Hepatocyte (in vitro differentiated cells): ENCODE measurements at regions not wholly inside any gene's neighbourhood (a gene's known extent, or its start where the extent isn't known, plus 50 kb on each side); places are given as distances from the start of the nearest gene placed in this dataset.

Experiments used
- DNase-seq: peaks from one replicate; pipeline ENCODE4 v3.0.0-alpha.2; 2016; ENCODE audit warnings: low spot score
- H2AFZ ChIP-seq: fragments of 200-600 bp; sonication (generic); 2 replicates; pipeline ENCODE4 v1.6.0; 2016; ENCODE audit warnings: antibody characterized with exemption, mild to moderate bottlenecking
- H3K27ac ChIP-seq: fragments of 200-600 bp; sonication (generic); 2 replicates; pipeline ENCODE4 v1.5.1; 2016; ENCODE audit warnings: mild to moderate bottlenecking
- H3K27me3 ChIP-seq: fragments of 200-600 bp; sonication (generic); 2 replicates; pipeline ENCODE4 v1.6.1; 2016
- H3K36me3 ChIP-seq: fragments of 200-600 bp; sonication (generic); replicated peaks from 2 replicates; pipeline ENCODE4 v1.5.1; 2016; ENCODE audit warnings: low read depth; ENCODE audit not compliant: insufficient read depth
- H3K4me1 ChIP-seq: fragments of 200-600 bp; sonication (generic); 2 replicates; pipeline ENCODE4 v1.5.1; 2016; ENCODE audit warnings: mild to moderate bottlenecking, moderate library complexity; ENCODE audit not compliant: insufficient read depth
- H3K4me2 ChIP-seq: fragments of 200-600 bp; sonication (generic); 2 replicates; pipeline ENCODE4 v1.6.0; 2016
- H3K4me3 ChIP-seq: fragments of 200-600 bp; sonication (generic); 2 replicates; pipeline ENCODE4 v1.5.1; 2016; ENCODE audit warnings: mild to moderate bottlenecking
- H3K79me2 ChIP-seq: fragments of 200-600 bp; sonication (generic); 2 replicates; pipeline ENCODE4 v1.6.0; 2017; ENCODE audit warnings: mild to moderate bottlenecking
- H3K9me2 ChIP-seq: fragments of 200-600 bp; sonication (generic); replicated peaks from 2 replicates; pipeline ENCODE4 v1.6.0; 2017; ENCODE audit warnings: mild to moderate bottlenecking; ENCODE audit not compliant: insufficient read depth
- H3K9me3 ChIP-seq: fragments of 200-600 bp; sonication (generic); 2 replicates; pipeline ENCODE4 v1.5.1; 2016; ENCODE audit warnings: low read depth, mild to moderate bottlenecking
- H4K20me1 ChIP-seq: fragments of 200-600 bp; sonication (generic); 2 replicates; pipeline ENCODE4 v1.6.0; 2016; ENCODE audit warnings: mild to moderate bottlenecking; ENCODE audit not compliant: insufficient read depth, poor library complexity, severe bottlenecking
- CTCF ChIP-seq: fragments of 200-600 bp; sonication (generic); IDR thresholded peaks from 2 replicates; pipeline ENCODE4 v1.5.1; 2016; ENCODE audit warnings: antibody characterized with exemption, mild to moderate bottlenecking; ENCODE audit not compliant: poor library complexity
- EZH2 ChIP-seq: fragments of 200-600 bp; sonication (generic); IDR thresholded peaks from 2 replicates; pipeline ENCODE4 v1.6.1; 2016; ENCODE audit warnings: antibody characterized with exemption, mild to moderate bottlenecking, borderline replicate concordance
- EZH2phosphoT487 ChIP-seq: fragments of 200-600 bp; sonication (generic); IDR thresholded peaks from one replicate; pipeline ENCODE4 v1.6.1; 2018; ENCODE audit warnings: antibody characterized with exemption, mild to moderate bottlenecking, low read depth, moderate library complexity; ENCODE audit not compliant: unreplicated experiment, severe bottlenecking
- WGBS: methylation state at CpG from one replicate; pipeline ENCODE4 v1.1.6; 2016; ENCODE audit warnings: low lambda C conversion rate; ENCODE audit errors: missing lambda C conversion rate; 5-methylcytosine and 5-hydroxymethylcytosine counted together

GRCh38 chr18:40208958-40209357 is 1746.1 kb upstream of the PIK3C3 start:
- TF ChIP-seq EZH2phosphoT487, result no peak
- TF ChIP-seq CTCF, result no peak
- TF ChIP-seq EZH2, result no peak
- no peaks in the 10 kb centered on the region for H3K79me2 ChIP-seq
- no peak overlapping the region for H2AFZ ChIP-seq
- H3K27me3 ChIP-seq, result no peaks in the 10 kb centered on the region
- no peaks in the 10 kb centered on the region for H3K9me3 ChIP-seq
- 94% methylated on average over 2 of the region's 2 CpGs for WGBS
- no peaks in the 10 kb centered on the region for H3K36me3 ChIP-seq
- H4K20me1 ChIP-seq, result no peaks in the 10 kb centered on the region
- H3K4me1 ChIP-seq, result no peaks in the 10 kb centered on the region
- H3K4me3 ChIP-seq, result no peak overlapping the region
- no peak for DNase-seq
- no peak overlapping the region for H3K4me2 ChIP-seq
- no peaks in the 10 kb centered on the region for H3K9me2 ChIP-seq
- no peak overlapping the region for H3K27ac ChIP-seq

GRCh38 chr18:40197711-40198110 is 1757.3 kb upstream of the PIK3C3 start:
- WGBS, result 34% methylated on average over 3 of the region's 3 CpGs
- Histone ChIP-seq H3K4me2 (no peak overlapping the region), H4K20me1 (no peaks in the 10 kb centered on the region), H3K27me3 (no peaks in the 10 kb centered on the region), H2AFZ (no peak overlapping the region), H3K9me3 (no peaks in the 10 kb centered on the region), H3K9me2 (no peaks in the 10 kb centered on the region), H3K4me1 (no peaks in the 10 kb centered on the region), H3K36me3 (no peaks in the 10 kb centered on the region), H3K4me3 (no peak overlapping the region), H3K27ac (no peak overlapping the region), H3K79me2 (no peaks in the 10 kb centered on the region)
- TF ChIP-seq CTCF, result no peak
- no peak for DNase-seq

GRCh38 chr18:40186677-40187076 is 1768.4 kb upstream of the PIK3C3 start:
- TF ChIP-seq EZH2phosphoT487 (no peak), EZH2 (no peak), CTCF (no peak)
- Histone ChIP-seq H3K27me3 (no peaks in the 10 kb centered on the region), H3K9me2 (no peaks in the 10 kb centered on the region), H3K79me2 (no peaks in the 10 kb centered on the region), H3K4me2 (no peak overlapping the region), H3K4me1 (no peaks in the 10 kb centered on the region), H2AFZ (no peak overlapping the region), H3K4me3 (no peak overlapping the region), H4K20me1 (no peaks in the 10 kb centered on the region), H3K27ac (no peak overlapping the region), H3K9me3 (no peaks in the 10 kb centered on the region), H3K36me3 (no peaks in the 10 kb centered on the region)
- no peak for DNase-seq

GRCh38 chr18:40179729-40180461 is 1775.1 kb upstream of the PIK3C3 start:
- no peak for DNase-seq
- H3K27ac ChIP-seq, result no peak overlapping the region
- H3K4me2 ChIP-seq, result no peak overlapping the region
- no peaks in the 10 kb centered on the region for H3K4me1 ChIP-seq
- no peak overlapping the region for H2AFZ ChIP-seq
- no peaks in the 10 kb centered on the region for H3K9me2 ChIP-seq
- no peaks in the 10 kb centered on the region for H3K9me3 ChIP-seq
- WGBS, result 90% methylated on average over 2 of the region's 2 CpGs
- H3K4me3 ChIP-seq, result no peak overlapping the region
- H3K79me2 ChIP-seq, result no peaks in the 10 kb centered on the region
- no peaks in the 10 kb centered on the region for H3K27me3 ChIP-seq
- no peaks in the 10 kb centered on the region for H4K20me1 ChIP-seq
- H3K36me3 ChIP-seq, result no peaks in the 10 kb centered on the region
- TF ChIP-seq EZH2phosphoT487, result no peak
- TF ChIP-seq CTCF, result no peak
- no peak for TF ChIP-seq EZH2
